ENCODE measurements at regions not wholly inside any gene's neighbourhood (a gene's known extent, or its start where the extent isn't known, plus 50 kb on each side); places are given as distances from the start of the nearest gene placed in this dataset.
"Not testable (repeated sequence)": the region's sequence is repeated elsewhere in the genome, so short reads cannot be mapped to it uniquely, and the experiment has no call there.

DNA sequence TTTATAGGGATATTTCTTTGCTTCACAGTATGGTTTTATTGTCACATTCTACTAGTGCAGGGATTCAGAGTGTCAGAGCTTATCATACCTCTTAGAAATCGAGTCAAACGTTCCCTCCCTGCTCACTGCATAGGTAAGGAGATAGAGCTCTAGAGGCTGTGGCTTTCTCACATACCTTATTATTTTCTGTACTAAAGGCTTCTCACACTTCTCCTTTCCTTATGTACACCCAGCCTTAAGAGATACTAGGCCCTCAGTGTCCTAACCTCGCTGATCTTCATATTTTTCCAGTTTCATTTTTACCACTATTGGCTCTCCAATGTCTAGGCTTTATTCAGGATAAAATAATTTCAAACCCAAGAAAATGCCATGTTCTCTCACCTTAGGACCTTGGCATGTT lies 297.3 kb upstream of the RIOK2 start:
- no peak for DNase-seq (ENCODE audit: low read depth, low spot score)

DNA sequence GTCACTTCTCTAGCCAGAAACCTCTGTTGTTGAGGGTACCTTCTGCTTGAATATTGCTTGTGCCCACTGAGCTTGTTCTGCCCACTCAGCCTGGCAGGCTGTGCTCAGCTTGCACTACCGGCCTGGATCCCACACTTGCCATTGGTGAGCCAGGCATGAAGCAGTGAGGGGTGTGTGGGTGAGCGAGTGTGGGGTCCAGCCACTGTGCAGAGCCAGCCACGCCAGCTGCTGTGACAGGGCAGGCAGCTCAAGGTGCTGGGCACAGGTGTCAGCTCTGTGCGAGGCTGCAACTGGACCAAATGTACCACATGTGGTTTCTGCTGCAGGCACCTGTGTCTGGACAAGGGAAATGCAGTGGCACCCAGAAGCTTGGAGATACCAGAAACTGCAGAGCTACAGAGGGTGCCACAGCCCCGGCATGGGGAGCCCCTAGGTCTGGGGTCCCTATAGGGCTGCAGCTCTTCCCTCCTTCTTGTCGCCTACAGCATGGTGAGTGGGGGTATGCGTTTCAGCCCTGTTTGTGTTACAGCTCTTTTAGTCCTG lies 305.1 kb upstream of the RIOK2 start:
- DNase-seq (ENCODE audit: low read depth, low spot score) = no peak

DNA sequence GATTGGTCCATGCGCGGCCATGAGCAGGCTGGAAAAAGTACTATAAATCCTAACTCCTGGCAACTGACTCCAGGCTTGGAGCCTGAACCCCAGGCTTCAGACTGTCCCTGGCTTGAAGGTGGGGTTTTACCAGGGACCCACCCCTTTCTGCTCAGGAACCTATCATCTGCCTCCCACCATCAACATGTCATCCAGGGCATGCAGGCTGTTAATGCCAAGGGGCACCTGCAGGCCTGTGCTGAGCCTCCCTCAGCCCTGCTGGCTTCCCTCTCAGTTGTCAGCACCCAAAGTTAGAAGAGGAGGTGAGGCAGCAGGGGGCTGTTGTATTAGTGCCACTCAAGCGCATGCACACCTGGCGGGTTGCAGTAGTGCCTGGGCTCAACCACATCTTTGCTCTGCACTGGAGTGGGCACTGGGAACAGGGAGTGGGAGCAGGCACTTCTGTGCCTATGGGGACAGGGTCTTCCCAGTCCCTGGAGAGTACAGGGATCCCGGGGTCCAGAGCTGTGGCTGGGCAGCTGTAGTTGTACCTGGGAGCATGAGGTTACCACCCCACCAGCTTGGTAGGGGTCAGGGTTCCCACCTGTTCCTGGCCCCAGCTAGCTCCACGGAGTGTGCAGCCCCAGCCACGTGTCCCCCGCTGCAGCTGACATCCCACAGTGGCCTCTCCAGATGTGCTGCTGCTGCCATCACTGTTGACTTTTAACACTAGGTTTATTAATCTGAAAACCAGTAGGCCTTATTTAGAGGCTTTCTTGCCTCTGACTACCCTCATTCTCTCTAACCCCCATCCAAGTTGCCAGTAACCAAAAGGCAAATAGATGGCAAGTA lies 306.2 kb upstream of the RIOK2 start:
- no peak for DNase-seq (ENCODE audit: low read depth, low spot score)

DNA sequence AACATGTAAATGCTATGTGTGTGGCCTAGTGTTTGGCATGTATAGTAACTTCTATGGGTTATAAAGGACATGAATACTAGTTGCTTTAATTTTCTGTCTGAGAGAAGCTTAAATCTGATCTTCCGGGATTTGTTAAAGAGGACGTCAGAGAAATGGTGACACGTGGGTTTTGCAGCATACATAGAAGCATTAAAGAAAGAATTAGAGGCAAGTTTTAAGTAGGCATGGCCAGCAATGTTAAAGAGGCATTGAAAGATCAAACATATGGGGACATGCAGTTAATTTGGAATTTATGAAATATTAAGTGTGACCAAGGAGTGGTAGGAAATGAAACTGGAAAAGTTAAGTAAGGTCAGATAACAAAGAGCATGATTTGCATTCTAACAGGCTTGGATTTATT lies 311.4 kb upstream of the RIOK2 start:
- DNase-seq (ENCODE audit: low read depth, low spot score) = no peak

- no peak for DNase-seq (ENCODE audit: low read depth, low spot score)
Measured at GRCh38 chr5:97495301-97495700, 312.3 kb upstream of the RIOK2 start.

- DNase-seq (ENCODE audit: low read depth, low spot score) = no peak
Measured at GRCh38 chr5:97496037-97496436, 313.0 kb upstream of the RIOK2 start.

DNA sequence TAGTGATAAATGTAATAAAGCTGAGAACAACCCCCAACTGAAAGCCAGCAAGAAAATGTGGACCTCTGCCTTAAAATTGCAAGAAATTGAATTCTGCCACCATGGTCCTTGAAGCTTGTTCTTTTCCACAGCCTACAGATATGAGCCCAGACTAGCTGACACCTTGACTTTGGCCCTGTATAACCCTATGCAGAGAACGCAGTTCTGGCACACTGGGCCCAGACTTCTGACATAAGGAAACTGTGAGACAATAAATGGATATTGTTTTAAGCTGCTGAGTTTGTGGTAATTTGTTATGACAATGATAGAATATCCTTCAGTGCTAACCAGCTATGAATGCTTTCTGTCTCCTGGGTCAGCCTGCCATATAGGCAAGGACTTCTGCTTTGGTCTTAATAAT lies 315.6 kb upstream of the RIOK2 start:
- DNase-seq (ENCODE audit: low read depth, low spot score) = no peak

GRCh38 chr5:97499605-97500004 lies 316.6 kb upstream of the RIOK2 start:
- no peak for DNase-seq (ENCODE audit: low read depth, low spot score)

- no peak for DNase-seq (ENCODE audit: low read depth, low spot score)
Measured at GRCh38 chr5:97501286-97501964, 318.4 kb upstream of the RIOK2 start.

GRCh38 chr5:97501965-97502305 lies 318.9 kb upstream of the RIOK2 start:
- DNase-seq (ENCODE audit: low read depth, low spot score) = no peak

GRCh38 chr5:97508864-97509263 lies 325.8 kb upstream of the RIOK2 start:
- DNase-seq (ENCODE audit: low read depth, low spot score) = no peak

DNA sequence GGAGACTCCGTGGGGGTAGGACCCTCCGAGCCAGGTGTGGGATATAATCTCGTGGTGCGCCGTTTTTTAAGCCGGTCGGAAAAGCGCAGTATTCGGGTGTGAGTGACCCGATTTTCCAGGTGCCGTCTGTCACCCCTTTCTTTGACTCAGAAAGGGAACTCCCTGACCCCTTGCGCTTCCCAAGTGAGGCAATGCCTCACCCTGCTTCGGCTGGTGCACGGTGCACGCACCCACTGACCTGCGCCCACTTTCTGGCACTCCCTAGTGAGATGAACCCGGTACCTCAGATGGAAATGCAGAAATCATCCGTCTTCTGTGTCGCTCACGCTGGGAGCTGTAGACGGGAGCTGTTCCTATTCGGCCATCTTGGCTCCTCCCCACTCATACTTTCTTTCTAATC lies 336.5 kb upstream of the RIOK2 start:
- DNase-seq (ENCODE audit: low read depth, low spot score) = not testable (repeated sequence)

DNA sequence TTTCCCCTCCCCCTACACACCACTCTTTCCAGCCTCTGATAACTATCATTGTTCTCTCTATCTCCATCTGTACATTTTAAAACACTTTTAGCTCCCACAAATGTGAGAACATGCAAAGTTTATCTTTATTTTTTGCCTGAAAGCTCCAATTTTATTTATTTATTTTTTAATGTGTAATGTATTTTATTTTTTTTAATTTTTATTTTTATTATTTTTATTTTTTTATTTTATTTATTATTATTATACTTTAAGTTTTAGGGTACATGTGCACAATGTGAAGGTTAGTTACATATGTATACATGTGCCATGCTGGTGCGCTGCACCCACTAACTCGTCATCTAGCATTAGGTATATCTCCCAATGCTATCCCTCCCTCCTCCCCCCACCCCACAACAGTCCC lies 340.3 kb upstream of the RIOK2 start:
- DNase-seq (ENCODE audit: low read depth, low spot score) = not testable (repeated sequence)

DNA sequence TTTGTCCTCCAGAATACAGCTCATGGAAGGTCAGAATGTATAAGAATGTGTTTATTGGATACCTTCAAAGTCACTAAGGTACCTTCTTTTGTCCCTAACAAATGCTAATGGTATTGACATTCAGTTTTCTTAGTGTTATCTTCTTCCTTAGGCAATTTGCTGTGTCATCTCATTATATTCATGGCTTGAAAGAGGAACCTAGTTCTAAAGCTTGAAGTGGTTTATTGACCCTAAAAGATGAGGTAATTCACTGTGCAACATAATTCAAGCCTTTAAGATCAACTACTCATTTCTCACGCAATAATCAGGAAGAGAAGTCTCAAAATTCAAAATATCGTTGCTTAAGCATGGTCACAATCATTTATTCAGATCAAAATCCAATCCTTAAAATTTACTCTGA lies 342.7 kb upstream of the RIOK2 start:
- DNase-seq (ENCODE audit: low read depth, low spot score) = no peak

DNA sequence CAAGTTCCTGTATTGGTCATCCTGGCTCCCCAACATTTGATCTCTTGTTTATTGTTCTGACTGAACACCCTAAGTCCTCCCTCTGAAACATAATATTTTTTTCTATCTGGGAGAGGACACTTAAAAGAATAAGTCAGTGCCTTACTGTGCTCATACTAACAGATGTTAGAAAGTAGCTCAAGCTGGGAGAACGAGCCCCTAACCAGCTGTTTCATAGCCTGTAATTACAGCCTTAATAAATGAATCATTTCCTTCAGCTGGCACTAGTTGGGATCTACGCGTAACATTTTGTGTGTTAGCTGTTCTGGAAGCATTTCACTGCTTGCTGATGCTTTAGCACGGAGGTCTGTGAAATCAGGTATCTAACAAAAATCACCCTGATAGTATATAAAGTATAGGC lies 345.9 kb upstream of the RIOK2 start:
- DNase-seq (ENCODE audit: low read depth, low spot score) = no peak

- no peak for DNase-seq (ENCODE audit: low read depth, low spot score)
Measured at GRCh38 chr5:97529354-97529985, 346.4 kb upstream of the RIOK2 start.

DNA sequence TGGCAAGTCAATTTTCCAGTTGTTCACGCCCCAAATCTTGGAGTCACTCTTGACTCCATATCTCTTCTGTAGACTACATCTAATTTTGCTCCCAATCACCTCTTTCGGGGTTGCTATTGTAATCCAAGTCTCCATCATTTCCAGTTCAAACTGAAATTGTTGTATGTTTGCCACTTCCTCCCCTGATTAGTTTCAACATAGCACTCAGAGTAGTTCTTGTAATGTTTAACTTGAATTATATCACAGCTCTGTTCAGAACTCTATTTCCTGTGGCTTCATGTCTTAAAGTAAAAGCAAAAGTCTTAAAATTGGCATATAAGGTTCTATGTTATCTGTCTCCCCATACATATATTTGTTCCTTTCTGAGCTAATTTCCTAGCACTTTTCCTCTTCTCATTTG lies 348.5 kb upstream of the RIOK2 start:
- no peak for DNase-seq (ENCODE audit: low read depth, low spot score)

GRCh38 chr5:97534166-97534565 lies 351.1 kb upstream of the RIOK2 start:
- peak; percentile 24 for DNase-seq (ENCODE audit: low read depth, low spot score)

GRCh38 chr5:97536683-97537082 lies 353.6 kb upstream of the RIOK2 start:
- no peak for DNase-seq (ENCODE audit: low read depth, low spot score)

- DNase-seq (ENCODE audit: low read depth, low spot score) = peak; percentile 5
Measured at GRCh38 chr5:97538912-97539311, 355.9 kb upstream of the RIOK2 start.

DNA sequence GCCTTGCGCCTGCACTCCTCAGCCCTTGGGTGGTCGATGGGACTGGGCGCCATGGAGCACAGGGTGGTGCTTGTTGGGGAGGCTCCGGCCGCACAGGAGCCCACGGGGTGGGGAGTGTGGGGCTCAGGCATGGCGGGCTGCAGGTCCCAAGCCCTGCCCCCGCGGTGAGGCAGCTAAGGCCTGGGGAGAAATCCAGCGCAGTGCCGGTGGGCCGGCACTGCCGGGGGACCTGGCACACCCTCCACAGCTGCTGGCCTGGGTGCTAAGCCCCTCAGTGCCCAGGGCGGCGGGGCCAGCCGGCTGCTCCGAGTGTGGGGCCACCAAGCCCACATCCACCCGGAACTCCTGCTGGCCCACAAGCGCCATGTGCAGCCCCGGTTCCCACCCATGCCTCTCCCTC lies 358.8 kb upstream of the RIOK2 start:
- no peak for DNase-seq (ENCODE audit: low read depth, low spot score)

- DNase-seq (ENCODE audit: low read depth, low spot score) = no peak
Measured at GRCh38 chr5:97542469-97542868, 359.4 kb upstream of the RIOK2 start.

Data from pulmonary artery endothelial cell (primary cell).